SK-N-SH treated with all-trans-retinoic acid at 6 μM for 48 hours (cell line): ENCODE measurements at regions not wholly inside any gene's neighbourhood (a gene's known extent, or its start where the extent isn't known, plus 50 kb on each side); places are given as distances from the start of the nearest gene placed in this dataset.

Experiments
- ATAC-seq: fragments of 200-7000 bp; cut with Tn5 transposase; 3 replicates; pipeline ENCODE4 v1.9.1; 2020; ENCODE audit warnings: mild to moderate bottlenecking, moderate library complexity
- ARNTL ChIP-seq: fragments of 450-650 bp; formaldehyde crosslinking; IDR thresholded peaks from 2 replicates; pipeline ENCODE4 v1.5.0; 2020; ENCODE audit warnings: low read depth, mild to moderate bottlenecking, moderate library complexity, borderline replicate concordance
- BACH2 ChIP-seq: fragments of 250-450 bp; sonication (Bioruptor Pico); IDR thresholded peaks from 2 replicates; pipeline ENCODE4 v1.9.0; 2021; ENCODE audit warnings: mild to moderate bottlenecking, borderline replicate concordance
- CSDC2 ChIP-seq: fragments of 250-450 bp; sonication (Bioruptor Pico); IDR thresholded peaks from 2 replicates; pipeline ENCODE4 v1.5.0; 2020; ENCODE audit warnings: mild to moderate bottlenecking, moderate library complexity
- CSRNP3 ChIP-seq: fragments of 250-450 bp; sonication (Bioruptor Pico); IDR thresholded peaks from 2 replicates; pipeline ENCODE4 v1.5.1; 2021; ENCODE audit warnings: mild to moderate bottlenecking, moderate library complexity
- ESRRG ChIP-seq: fragments of 250-450 bp; sonication (Bioruptor Pico); IDR thresholded peaks from 2 replicates; pipeline ENCODE4 v1.6.1; 2021; ENCODE audit warnings: mild to moderate bottlenecking
- GLIS3 ChIP-seq: fragments of 250-450 bp; sonication (Bioruptor Pico); IDR thresholded peaks from 2 replicates; pipeline ENCODE4 v1.5.0; 2020; ENCODE audit warnings: mild to moderate bottlenecking, moderate library complexity
- ISL1 ChIP-seq: fragments of 250-450 bp; sonication (Bioruptor Pico); IDR thresholded peaks from 2 replicates; pipeline ENCODE4 v2.1.2; 2022; ENCODE audit warnings: mild to moderate bottlenecking, moderate library complexity
- OSR1 ChIP-seq: fragments of 250-450 bp; sonication (Bioruptor Pico); IDR thresholded peaks from 2 replicates; pipeline ENCODE4 v1.8.0; 2022; ENCODE audit warnings: moderate library complexity, mild to moderate bottlenecking, inconsistent platforms
- PATZ1 ChIP-seq: fragments of 250-450 bp; sonication (Bioruptor Pico); IDR thresholded peaks from 2 replicates; pipeline ENCODE4 v1.8.0; 2020; ENCODE audit warnings: mild to moderate bottlenecking, moderate library complexity, borderline replicate concordance
- POU6F1 ChIP-seq: fragments of 250-450 bp; sonication (Bioruptor Pico); IDR thresholded peaks from 2 replicates; pipeline ENCODE4 v1.8.0; 2021; ENCODE audit warnings: low read depth, mild to moderate bottlenecking, moderate library complexity, borderline replicate concordance
- RARB ChIP-seq: fragments of 250-450 bp; sonication (Bioruptor Pico); IDR thresholded peaks from 2 replicates; pipeline ENCODE4 v1.8.0; 2021; ENCODE audit warnings: mild to moderate bottlenecking, moderate library complexity
- SNAI2 ChIP-seq: fragments of 250-450 bp; sonication (Bioruptor Pico); IDR thresholded peaks from 2 replicates; pipeline ENCODE4 v1.5.0; 2020; ENCODE audit warnings: mild to moderate bottlenecking, moderate library complexity
- TCF4 ChIP-seq: fragments of 250-450 bp; sonication (Bioruptor Pico); IDR thresholded peaks from 2 replicates; pipeline ENCODE4 v1.8.0; 2021; ENCODE audit warnings: mild to moderate bottlenecking, moderate library complexity, borderline replicate concordance
- TOX ChIP-seq: fragments of 250-450 bp; sonication (Bioruptor Pico); IDR thresholded peaks from 2 replicates; pipeline ENCODE4 v1.8.0; 2021; ENCODE audit warnings: mild to moderate bottlenecking, moderate library complexity, borderline replicate concordance
- TSHZ2 ChIP-seq: fragments of 250-450 bp; sonication (Bioruptor Pico); IDR thresholded peaks from 2 replicates; pipeline ENCODE4 v1.5.0; 2020; ENCODE audit warnings: mild to moderate bottlenecking, moderate library complexity
- ZC3H10 ChIP-seq: fragments of 250-450 bp; sonication (Bioruptor Pico); IDR thresholded peaks from 2 replicates; pipeline ENCODE4 v1.5.1; 2021; ENCODE audit warnings: mild to moderate bottlenecking, moderate library complexity
- ZFP30 ChIP-seq: fragments of 450-650 bp; formaldehyde crosslinking; IDR thresholded peaks from 2 replicates; pipeline ENCODE4 v1.5.0; 2022; ENCODE audit warnings: mild to moderate bottlenecking, moderate library complexity
- ZNF70 ChIP-seq: fragments of 450-650 bp; formaldehyde crosslinking; IDR thresholded peaks from 2 replicates; pipeline ENCODE4 v1.5.0; 2020; ENCODE audit warnings: mild to moderate bottlenecking, moderate library complexity
- ZNF8 ChIP-seq: fragments of 450-650 bp; formaldehyde crosslinking; IDR thresholded peaks from 2 replicates; pipeline ENCODE4 v1.5.0; 2020; ENCODE audit warnings: mild to moderate bottlenecking, moderate library complexity
- TF ChIP-seq, protein P1 (sequence below): fragments of 250-450 bp; sonication (Bioruptor Pico); IDR thresholded peaks from 2 replicates; pipeline ENCODE4 v1.5.1; 2020; ENCODE audit warnings: low read depth, mild to moderate bottlenecking, moderate library complexity

- TF ChIP-seq POU6F1 (CRISPR knock-in tag) (no peak), ZFP30 (CRISPR knock-in tag) (no peak), CSRNP3 (CRISPR knock-in tag) (no peak)
These were observed 306.0 kb downstream of the WDR72 start (continued) for GRCh38 chr15:53453253-53454105.

DNA sequence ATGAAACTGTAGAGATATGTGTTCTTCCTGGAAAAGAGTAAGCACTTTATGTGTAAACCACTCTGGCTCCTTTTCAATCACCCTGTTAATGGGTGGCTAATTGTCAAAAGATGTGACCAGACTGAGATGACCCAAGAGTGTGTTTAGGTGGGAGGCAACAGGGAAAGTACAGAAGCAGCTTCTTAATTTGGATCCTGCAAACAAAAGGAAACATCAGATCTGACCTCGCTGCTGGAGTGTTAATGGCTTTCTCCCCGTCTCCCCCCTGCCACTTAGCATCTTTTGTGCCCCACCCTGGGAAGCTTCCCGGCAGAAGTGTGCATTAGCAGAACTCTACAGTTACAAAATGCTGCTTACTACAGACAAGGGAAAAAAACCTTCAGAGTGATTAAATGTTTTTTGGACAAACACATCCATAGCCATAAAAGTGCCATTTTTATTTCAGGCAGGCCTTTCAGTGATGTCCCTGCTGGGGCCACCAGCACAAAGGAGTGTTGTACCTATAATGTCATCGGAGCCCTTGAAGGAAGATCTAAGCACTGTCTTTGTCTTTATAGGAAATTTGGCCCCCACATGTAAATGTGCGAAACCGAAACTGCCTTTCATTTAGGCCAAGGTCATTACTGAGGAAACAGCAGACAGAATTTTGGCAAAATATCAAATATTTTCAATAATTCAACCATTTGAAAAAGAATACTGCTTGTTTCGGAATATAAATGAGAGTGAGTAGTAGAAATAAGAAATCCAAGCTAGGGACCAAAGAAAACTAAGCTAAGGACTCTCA lies 311.0 kb downstream of the WDR72 start:
- no peak for ATAC-seq
- TF ChIP-seq CSDC2 (CRISPR knock-in tag): no peak
- no peak for TF ChIP-seq POU6F1 (CRISPR knock-in tag)
- TF ChIP-seq RARB: no peak
- no peak for TF ChIP-seq BACH2 (CRISPR knock-in tag)
- TF ChIP-seq ARNTL (CRISPR knock-in tag): no peak
- TF ChIP-seq SNAI2 (CRISPR knock-in tag): no peak

- TF ChIP-seq BACH2 (CRISPR knock-in tag) (no peak), ARNTL (CRISPR knock-in tag) (no peak), ZNF70 (CRISPR knock-in tag) (no peak), PATZ1 (CRISPR knock-in tag) (no peak), CSDC2 (CRISPR knock-in tag) (no peak), ISL1 (CRISPR knock-in tag) (no peak), TOX (no peak), OSR1 (no peak), ZFP30 (CRISPR knock-in tag) (no peak), SNAI2 (CRISPR knock-in tag) (no peak), TCF4 (no peak), GLIS3 (no peak), TSHZ2 (CRISPR knock-in tag) (no peak), CSRNP3 (CRISPR knock-in tag) (no peak), RARB (no peak), ZC3H10 (CRISPR knock-in tag) (no peak), ZNF8 (no peak), ESRRG (CRISPR knock-in tag) (no peak)
- TF ChIP-seq, protein P1, sequence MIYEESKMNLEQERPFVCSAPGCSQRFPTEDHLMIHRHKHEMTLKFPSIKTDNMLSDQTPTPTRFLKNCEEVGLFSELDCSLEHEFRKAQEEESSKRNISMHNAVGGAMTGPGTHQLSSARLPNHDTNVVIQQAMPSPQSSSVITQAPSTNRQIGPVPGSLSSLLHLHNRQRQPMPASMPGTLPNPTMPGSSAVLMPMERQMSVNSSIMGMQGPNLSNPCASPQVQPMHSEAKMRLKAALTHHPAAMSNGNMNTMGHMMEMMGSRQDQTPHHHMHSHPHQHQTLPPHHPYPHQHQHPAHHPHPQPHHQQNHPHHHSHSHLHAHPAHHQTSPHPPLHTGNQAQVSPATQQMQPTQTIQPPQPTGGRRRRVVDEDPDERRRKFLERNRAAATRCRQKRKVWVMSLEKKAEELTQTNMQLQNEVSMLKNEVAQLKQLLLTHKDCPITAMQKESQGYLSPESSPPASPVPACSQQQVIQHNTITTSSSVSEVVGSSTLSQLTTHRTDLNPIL (CRISPR knock-in tag): no peak
- no peak for ATAC-seq
These were observed 311.7 kb downstream of the WDR72 start for GRCh38 chr15:53447742-53448141.
